Skin epidermis (tissue), 12 donors: ENCODE measurements at regions not wholly inside any gene's neighbourhood (a gene's known extent, or its start where the extent isn't known, plus 50 kb on each side); places are given as distances from the start of the nearest gene placed in this dataset.

Experiments
- H3K27ac ChIP-seq, 21 experiments: fragments of 200-600 bp; sonication (generic) in 11 of 21; one replicate each; pipeline ENCODE4 v1.5.0; 2020; ENCODE audit warnings: mild to moderate bottlenecking in 3 of 21, inconsistent platforms in 2 of 21, moderate library complexity in 2 of 21
- H3K4me3 ChIP-seq, 7 experiments: fragments of 200-600 bp; sonication (generic) in 2 of 7; one replicate each; pipeline ENCODE4 v1.5.0; 2020; ENCODE audit warnings: inconsistent platforms in 2 of 7, mild to moderate bottlenecking in 2 of 7, moderate library complexity in 1 of 7

DNA sequence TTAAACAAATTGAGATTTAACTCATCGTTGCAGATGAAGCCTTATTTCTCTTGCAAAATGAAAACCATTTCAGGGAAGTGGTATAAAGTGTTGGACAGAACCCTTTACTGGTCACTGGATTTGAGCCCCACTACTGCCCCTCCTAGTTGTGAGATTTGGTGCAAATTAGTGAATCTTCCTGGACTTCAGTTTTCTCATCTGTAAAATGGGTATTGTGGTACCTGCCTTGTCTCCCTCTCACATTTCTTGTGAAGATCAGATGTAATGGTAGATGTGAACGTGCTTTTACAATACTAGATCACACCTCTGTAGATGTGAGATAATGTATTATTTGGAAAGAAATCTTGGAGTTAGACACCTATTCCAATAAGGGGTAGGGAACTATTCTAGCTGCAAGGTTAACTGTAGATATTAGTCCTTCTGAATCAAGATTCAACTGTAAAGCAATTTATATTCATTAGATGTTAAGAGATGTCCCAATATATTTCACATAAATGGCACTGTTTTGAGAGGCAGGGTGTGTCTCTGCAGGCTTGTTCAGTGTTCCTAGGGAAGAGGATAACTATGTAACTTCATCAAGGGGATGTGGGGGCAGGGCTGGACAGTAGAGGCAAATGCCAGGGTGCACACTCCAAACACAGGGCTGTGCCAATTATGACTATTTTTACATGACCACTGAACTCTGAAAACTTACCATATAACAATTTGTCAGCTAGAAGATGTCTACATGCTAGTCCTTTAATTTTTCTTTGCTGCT, 112.4 kb upstream of the PFN2 start:
- H3K27ac ChIP-seq = no peak overlapping the region
- H3K4me3 ChIP-seq = no peak overlapping the region

DNA sequence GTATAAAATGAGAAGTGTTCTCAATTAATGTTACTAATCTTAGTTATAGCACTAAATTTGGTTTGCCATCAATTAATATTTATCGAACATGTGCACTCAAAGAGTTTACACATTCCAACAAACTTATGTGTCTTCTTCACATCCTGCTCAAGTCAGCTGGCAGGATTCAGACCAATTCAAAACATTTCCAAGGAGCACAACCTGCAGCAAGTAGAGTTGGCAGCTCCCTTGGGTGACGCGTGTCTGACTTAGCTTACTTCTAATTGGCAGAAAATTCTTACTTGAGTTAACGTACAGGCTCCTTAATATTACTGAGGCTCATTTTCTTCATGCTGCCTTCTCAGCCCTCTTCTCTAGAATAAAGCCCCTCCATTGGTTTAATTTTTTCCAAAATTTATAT, 110.4 kb upstream of the PFN2 start:
- no peak overlapping the region for H3K4me3 ChIP-seq
- peak overlapping the region in 1 of 21 experiments; percentile 55 for H3K27ac ChIP-seq

DNA sequence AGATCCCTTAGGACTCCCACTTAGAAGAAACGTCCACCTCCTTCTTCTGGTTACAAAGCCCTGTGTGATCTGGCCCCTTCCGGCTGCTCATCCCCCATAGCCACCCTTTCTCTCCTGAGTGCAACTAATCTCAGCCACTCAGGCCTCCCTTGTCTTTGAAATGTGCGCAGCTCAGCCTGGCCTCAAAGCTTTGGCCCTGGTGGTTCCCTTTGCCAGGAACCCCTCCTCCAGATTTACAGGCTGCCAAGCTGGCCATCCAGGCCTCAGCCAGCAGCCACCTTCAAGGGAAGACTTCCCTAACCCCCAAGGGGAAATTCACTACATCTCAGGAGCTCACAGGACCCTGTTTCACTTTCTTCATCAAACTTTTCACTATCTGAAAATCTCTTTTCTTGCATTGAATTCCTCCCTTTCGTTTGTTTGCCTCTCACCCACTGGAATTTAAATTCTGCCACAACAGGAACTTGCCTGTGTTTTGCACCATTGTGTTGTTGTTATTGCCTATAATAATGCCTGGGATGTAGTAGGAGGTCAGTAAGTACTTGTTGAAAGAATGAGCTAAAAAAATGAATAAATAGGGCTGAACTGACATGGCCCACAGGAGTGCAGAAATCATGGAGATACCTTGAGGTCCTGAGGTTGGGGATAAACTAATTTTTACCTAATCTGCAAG, 109.5 kb upstream of the PFN2 start:
- H3K27ac ChIP-seq = peak overlapping the region in 2 of 21 experiments; percentile 35 to 59
- H3K4me3 ChIP-seq = no peak overlapping the region

DNA sequence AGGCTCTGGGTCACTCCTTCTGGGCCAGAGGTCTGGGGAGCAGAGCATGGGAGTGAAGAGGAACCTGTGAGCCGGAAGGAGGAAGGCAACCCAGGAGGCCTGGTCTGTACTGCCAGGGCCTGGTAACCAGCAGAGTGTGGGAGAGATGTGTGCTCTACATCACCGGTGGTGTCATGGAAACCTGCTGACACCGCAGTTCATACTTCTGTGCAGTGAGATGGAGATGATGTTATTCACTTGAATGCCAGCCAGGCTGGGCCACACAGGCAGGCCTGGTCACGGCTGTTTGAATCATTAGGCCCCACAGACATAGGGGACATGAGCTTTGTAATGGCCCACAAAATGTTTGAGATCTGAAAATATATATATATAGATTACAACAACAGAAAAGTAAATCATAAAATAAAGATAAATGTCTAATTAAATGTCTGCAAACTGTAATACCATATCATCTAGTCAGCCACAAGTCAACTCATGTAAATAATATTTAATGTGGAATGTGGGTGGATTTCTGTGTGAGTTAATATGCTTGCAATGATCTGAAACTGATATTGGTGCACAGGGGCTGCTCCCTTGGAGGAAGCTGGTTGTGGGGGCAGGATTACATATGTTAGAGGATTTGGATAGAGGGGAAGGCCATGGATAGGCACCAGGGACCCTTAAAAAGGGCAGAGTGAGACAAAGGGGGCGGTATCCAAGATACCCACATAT, 108.5 kb upstream of the PFN2 start:
- Histone ChIP-seq H3K4me3 (no peak overlapping the region), H3K27ac (peak overlapping the region in 3 of 21 experiments; percentile 26 to 59 (median 35))

DNA sequence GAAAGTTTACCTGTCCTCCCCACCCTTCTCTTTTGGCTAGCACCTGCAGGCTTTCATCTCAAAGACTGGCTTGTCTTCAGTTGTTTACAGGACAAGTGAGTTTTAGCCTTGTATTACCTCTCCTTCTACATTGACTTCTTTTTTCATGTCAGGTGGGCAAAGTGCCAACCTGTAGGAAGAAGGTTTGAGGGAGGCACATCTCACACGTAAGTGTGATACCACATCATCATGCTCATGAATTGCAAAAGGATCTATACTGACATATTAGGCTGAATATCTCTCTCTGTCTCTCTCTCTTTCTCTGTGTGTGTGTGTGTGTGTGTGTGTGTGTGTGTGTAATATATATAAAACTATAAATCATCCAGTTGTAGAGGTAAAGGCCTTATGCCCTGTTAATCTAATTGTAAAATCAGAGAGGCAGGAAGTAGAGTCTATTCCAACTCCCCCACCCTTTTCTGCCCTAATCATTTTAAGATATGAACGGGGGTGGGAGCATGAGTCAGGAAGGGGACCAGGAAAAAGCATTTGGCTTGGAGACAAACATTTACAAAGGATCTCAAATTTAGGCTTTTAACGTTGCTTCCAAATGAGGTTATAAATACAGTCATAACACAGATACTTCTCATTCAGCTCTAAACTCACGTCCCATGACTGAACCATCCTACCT, 107.0 kb upstream of the PFN2 start:
- H3K27ac ChIP-seq = no peak overlapping the region
- no peak overlapping the region for H3K4me3 ChIP-seq

DNA sequence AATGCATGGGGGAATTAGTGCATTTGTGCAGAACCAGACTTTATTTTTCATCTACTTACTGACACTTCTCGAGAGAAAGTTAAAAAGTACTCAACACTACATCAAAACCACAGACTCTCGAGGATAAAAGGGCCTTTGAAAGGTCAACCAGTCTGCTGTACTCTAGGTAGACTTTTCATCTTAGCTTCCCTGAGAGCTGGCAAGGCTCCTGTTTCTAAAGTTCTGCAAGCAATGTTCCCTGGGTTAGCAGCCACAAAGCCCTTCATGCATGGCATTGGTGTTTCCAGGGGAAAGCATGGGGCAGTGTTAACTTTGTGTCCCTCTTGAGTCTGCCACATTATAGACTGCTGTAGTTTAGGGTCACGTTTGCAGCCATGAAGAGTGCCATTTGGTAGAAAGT, 106.4 kb upstream of the PFN2 start:
- H3K4me3 ChIP-seq = no peak overlapping the region
- no peak overlapping the region for H3K27ac ChIP-seq

DNA sequence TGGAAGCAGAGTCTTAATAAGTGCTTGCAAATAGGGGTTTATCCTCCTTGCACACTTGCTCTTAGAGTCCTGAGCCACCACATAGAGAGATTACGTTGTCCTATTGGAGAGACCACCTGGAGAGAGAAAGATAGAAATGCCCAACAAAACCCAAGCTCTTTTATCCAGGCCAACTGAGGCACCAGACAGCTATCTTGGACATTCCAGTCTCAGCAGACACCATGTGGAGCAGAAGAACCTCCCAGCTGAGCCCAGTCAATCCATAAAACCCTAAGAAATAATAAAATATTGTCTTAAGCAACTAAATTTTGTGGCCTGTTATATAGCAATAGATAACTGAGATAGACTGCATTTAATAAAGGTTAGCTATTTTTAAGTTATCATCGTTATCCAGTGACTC, 105.7 kb upstream of the PFN2 start:
- H3K4me3 ChIP-seq = no peak overlapping the region

DNA sequence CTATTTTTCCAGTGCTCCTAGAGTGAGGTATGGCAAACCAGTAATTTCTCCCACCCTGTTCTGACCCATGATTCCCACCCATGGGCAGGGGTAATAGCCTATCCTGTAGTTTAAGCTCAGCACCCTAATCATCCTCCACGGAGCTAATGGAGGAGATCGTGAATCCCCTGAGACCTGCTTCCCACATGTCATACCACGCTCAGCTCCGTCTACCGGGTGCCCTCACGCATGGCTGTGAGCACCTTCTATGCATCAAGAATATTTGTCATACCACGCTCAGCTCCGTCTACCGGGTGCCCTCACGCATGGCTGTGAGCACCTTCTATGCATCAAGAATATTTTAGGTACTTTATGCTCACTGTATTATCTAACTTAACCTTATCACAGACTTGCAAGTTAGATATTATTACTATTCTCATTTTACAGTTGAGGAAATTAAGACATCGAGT, 104.7 kb upstream of the PFN2 start:
- no peak overlapping the region for H3K27ac ChIP-seq
- H3K4me3 ChIP-seq = no peak overlapping the region

More for the DNA sequence above, 105.7 kb upstream of the PFN2 start:
- H3K27ac ChIP-seq = no peak overlapping the region

GRCh38 chr3:150074697-150075416, 104.2 kb upstream of the PFN2 start:
- Histone ChIP-seq H3K4me3 (no peak overlapping the region), H3K27ac (no peak overlapping the region)

GRCh38 chr3:150074277-150074676, 103.6 kb upstream of the PFN2 start:
- Histone ChIP-seq H3K4me3 (no peak overlapping the region), H3K27ac (no peak overlapping the region)

- no peak overlapping the region for H3K27ac ChIP-seq
- no peak overlapping the region for H3K4me3 ChIP-seq
Observed at GRCh38 chr3:150073513-150073912, 102.8 kb upstream of the PFN2 start.

DNA sequence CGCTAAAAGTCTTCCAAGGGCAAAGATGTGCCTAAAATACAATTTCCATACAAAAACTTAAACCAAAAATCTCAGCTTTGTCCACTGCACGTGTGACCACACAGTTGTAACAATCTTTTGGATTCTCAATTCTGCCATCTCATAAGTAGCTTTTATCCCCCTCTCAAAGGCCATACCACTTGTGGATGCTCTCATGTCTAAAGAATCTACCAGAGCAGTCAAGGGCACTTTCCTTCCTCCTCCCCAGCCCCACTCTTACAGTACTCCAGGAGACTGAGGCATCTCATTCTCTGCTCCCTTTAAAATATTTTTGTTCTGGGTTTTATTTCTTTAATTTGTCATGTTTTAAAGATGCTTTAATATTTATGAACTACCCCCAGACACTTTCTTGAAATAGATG, 102.3 kb upstream of the PFN2 start:
- Histone ChIP-seq H3K27ac (no peak overlapping the region), H3K4me3 (no peak overlapping the region)

DNA sequence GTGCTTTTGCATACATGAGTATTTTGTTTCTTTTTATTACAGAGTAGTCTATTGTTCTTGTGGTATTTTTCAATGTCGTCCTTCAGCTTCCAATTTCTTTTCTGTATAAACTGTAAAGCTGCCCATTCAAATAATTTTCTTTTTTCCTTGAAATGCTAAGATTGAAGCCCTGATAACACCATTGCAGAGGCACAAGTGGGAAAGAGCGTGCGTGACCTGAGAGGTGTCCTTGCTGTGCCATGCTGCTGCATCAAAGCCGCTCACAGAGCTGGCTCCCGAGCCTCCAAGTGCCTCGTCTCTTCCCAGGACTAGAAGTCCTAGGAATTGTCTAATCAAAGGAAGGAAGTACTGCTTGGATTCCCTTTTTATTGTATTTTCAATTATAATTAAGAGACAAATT, 101.9 kb upstream of the PFN2 start:
- H3K4me3 ChIP-seq = no peak overlapping the region
- H3K27ac ChIP-seq = no peak overlapping the region

GRCh38 chr3:150070271-150070670, 99.6 kb upstream of the PFN2 start:
- H3K27ac ChIP-seq = no peak overlapping the region
- no peak overlapping the region for H3K4me3 ChIP-seq

GRCh38 chr3:150069633-150070032, 98.9 kb upstream of the PFN2 start:
- H3K4me3 ChIP-seq = no peak overlapping the region
- no peak overlapping the region for H3K27ac ChIP-seq

DNA sequence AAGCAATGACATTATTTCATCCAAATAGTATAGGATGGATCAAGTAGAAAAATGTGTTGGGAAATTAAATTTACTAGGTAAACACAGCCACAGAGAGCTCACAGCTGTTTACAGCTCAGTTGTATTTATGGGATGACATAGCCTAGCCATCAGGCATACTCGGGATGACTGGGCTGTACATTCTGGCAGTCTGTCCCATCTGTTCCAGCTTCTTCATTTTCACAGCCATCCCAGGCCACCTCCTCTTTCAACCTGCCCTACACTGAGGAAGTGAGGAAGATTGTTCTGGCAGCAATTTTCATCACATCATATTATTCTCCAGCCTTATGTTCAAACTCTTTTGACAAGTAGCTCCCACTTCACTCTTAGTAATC, 98.4 kb upstream of the PFN2 start:
- H3K27ac ChIP-seq = no peak overlapping the region

DNA sequence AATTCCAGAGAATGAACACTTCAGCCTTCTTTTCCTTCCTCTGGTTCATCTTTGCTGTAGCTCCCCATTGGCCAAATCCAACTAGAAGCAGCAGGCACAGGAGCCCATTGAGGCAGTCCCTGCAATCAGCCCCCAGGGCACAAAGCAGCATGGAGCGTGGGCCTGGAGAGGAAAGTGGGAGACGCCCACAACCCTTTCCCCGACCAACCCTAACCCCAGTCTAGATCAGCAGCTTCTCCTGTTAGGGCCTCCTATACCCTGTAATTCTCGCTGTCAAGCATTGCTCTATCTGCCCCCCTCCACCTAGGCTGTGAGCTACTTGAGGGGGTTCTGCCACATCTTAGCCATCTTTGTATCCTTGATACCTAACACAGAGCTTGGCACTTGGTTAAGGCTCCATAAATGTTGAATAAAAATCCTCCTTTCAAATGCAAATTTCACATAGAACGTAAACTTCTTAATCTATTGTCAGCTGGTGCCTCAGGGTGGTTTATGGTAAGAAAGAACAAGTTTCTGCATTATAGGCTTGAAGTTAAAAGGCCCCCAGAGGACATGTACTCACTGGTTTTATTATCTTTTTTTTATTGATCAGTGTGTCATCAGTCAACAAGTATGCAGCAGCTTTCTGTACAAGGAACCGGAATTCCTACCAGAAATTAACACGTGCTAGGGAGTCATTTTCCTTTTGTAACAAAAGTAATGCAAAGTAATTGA, 97.9 kb upstream of the PFN2 start:
- H3K4me3 ChIP-seq = no peak overlapping the region

More for the DNA sequence above, 98.4 kb upstream of the PFN2 start:
- H3K4me3 ChIP-seq = no peak overlapping the region

DNA sequence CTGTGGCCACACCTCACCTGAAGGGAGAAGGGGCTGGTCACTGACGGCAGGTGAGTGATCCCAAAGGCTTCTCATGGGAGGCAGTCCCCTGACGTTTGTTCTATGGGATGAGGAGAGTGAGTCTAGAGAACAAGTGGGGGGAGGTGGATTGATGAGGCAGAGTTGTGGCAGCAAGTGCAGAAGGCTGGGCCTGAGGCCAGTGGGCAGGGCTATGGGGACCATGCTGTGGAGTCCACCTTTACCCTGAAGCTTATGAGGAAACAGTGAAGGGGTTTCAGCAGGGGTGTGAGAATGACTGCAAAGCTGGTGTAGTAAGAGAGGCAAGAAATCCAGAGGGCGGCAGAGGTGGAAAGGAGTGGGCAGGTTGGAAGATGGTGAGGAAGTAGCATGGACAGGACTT, 96.9 kb upstream of the PFN2 start:
- no peak overlapping the region for H3K4me3 ChIP-seq
- H3K27ac ChIP-seq = no peak overlapping the region

More for the DNA sequence above, 97.9 kb upstream of the PFN2 start:
- H3K27ac ChIP-seq = no peak overlapping the region

GRCh38 chr3:150064971-150065370, 94.3 kb upstream of the PFN2 start:
- no peak overlapping the region for H3K27ac ChIP-seq

More at GRCh38 chr3:150064971-150065370, 94.3 kb upstream of the PFN2 start:
- no peak overlapping the region for H3K4me3 ChIP-seq
